ENCODE measurements at regions not wholly inside any gene's neighbourhood (a gene's known extent, or its start where the extent isn't known, plus 50 kb on each side); places are given as distances from the start of the nearest gene placed in this dataset.

DNA sequence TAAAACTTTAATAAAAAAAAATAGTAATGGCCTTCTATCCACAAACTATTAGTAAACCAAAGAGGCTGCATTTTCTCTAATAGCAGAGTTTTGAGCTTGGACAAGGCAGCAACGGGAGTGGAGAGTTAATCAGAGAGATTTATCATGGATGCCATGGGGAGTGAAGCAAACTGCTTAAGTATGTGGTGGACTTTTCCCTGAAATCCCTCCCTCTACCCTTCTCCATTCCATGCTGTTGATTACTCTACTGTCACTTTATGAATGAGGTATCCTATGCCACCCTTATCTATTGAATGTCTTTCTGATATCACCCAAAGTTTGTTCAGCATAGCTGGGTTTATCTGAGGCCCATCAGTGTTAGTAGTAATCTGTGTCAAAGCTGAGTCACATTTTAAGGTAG, 335.6 kb upstream of the TRAM1L1 start:
- in situ Hi-C loops (cut with MboI; ENCODE audit: low pct_unique_long_range_greater_than_20kb in 2 of 9, low sequenced_read_pairs in 9 of 9, unreplicated experiment in 9 of 9): no loop called here
- Histone ChIP-seq H3K4me3 (no peak overlapping the region), H3K27ac (no peak overlapping the region), H3K4me1 (replicated peaks in 1 of 2) (no peaks in the 10 kb centered on the region)
- ATAC-seq (replicated peaks in 6 of 8): peak in 1 of 8 experiments; percentile 52
- 0 to 67% (median 38%) methylated on average over 1 of the region's 1 CpG; no CpG with 5 or more reads in 3 of the 10 experiments for WGBS, 10 experiments

DNA sequence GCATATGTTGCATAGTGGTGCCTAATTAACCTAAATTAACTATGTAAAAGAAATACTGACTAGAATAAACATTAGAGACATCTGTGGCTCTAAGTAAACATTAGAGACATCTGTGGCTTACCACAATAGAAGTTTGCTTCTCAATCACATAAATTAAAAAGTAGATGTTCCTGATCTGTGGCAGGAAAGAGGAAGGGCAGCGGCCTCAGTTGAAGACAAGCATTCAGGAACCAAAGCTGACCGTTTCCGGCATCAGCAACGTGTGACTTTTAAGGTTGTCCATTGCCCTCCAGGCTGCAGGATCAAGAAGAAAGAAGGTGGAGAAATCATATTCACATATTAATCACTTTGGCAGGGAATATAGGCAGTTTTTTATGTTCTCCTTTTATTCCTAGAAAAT, 336.3 kb upstream of the TRAM1L1 start:
- no peak for ATAC-seq (replicated peaks in 6 of 8)
- no peaks in the 10 kb centered on the region for H3K4me1 ChIP-seq (replicated peaks in 1 of 2)
- 9 to 100% (median 71%) methylated on average over 1 to 4 of the region's 4 CpGs for WGBS, 10 experiments
- no peak overlapping the region for H3K27ac ChIP-seq
- H3K4me3 ChIP-seq: no peak overlapping the region
- in situ Hi-C loops (cut with MboI; ENCODE audit: low pct_unique_long_range_greater_than_20kb in 2 of 9, low sequenced_read_pairs in 9 of 9, unreplicated experiment in 9 of 9): no loop called here

DNA sequence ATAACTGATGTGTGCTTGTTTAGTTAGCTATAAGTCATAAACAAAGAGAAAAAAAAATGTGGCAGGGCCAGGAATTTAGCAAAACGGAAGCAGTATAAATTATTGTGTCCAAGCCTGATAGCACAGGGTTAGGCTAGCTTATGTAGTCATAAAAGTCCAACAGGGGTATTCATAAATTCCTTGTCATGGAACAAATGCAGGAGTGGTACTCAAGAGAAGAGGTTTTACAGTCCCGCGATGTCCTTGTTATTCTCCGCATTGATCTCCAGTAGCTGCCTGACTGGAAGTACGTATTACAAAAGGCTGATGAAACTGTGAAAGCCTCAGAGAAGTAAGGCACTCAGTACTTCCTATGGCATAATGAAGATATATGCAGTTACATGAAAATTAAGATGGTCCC, 336.9 kb upstream of the TRAM1L1 start:
- in situ Hi-C loops (cut with MboI; ENCODE audit: low pct_unique_long_range_greater_than_20kb in 2 of 9, low sequenced_read_pairs in 9 of 9, unreplicated experiment in 9 of 9): no loop called here
- 37 to 100% (median 85%) methylated on average over 2 to 5 of the region's 5 CpGs; no CpG with 5 or more reads in 1 of the 10 experiments for WGBS, 10 experiments
- no peaks in the 10 kb centered on the region for H3K4me1 ChIP-seq (replicated peaks in 1 of 2)

DNA sequence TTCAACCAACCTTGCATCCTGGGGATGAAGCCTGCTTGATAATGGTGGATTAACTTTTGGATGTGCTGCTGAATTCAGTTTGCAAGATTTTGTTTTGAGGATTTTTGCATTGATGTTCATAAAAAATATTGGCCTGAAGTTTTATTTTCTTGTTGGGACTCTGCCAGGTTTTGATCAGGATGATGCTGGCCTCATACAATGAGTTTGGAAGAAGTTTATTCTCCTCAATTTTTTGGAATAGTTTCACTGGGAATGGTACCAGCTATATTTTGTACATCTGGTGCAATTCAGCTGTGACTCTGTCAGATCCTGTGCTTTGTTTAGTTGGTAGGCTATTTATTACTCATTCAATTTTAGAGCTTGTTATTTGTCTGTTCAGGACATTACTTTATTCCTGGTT, 340.3 kb upstream of the TRAM1L1 start:
- in situ Hi-C loops (cut with MboI; ENCODE audit: low pct_unique_long_range_greater_than_20kb in 2 of 9, low sequenced_read_pairs in 9 of 9, unreplicated experiment in 9 of 9): no loop called here
- no peak for ATAC-seq (replicated peaks in 6 of 8)
- H3K4me1 ChIP-seq (replicated peaks in 1 of 2): no peaks in the 10 kb centered on the region
- no peak overlapping the region for H3K27ac ChIP-seq
- H3K4me3 ChIP-seq: no peak overlapping the region

More for the DNA sequence above, 336.9 kb upstream of the TRAM1L1 start:
- no peak overlapping the region for H3K4me3 ChIP-seq
- no peak overlapping the region for H3K27ac ChIP-seq
- no peak for ATAC-seq (replicated peaks in 6 of 8)

DNA sequence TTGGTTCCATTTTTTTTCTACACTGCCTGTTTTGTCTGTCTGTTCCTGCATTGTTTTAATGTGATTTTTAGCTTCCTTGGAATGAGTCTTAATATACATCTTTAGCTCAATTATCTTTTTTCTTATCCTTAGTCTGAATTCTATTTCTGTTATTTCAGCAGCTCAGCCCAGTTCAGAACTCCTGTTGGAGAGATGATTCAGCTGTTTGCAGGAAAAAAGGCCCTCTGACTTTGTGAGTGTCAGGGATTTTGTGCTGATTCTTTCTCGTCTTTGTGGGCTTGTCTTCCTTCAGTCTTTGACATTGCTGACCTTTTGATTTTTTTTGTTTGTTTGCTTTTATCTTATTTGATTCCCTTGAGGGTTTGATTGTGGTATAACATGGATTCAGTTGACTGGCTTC, 343.2 kb upstream of the TRAM1L1 start:
- no peak for ATAC-seq (replicated peaks in 6 of 8)
- Histone ChIP-seq H3K4me3 (no peak overlapping the region), H3K4me1 (replicated peaks in 1 of 2) (no peaks in the 10 kb centered on the region), H3K27ac (no peak overlapping the region)
- in situ Hi-C loops (cut with MboI; ENCODE audit: low pct_unique_long_range_greater_than_20kb in 2 of 9, low sequenced_read_pairs in 9 of 9, unreplicated experiment in 9 of 9): no loop called here
- 0 to 100% (median 80%) methylated on average over 1 of the region's 1 CpG; no CpG with 5 or more reads in 1 of the 10 experiments for WGBS, 10 experiments

DNA sequence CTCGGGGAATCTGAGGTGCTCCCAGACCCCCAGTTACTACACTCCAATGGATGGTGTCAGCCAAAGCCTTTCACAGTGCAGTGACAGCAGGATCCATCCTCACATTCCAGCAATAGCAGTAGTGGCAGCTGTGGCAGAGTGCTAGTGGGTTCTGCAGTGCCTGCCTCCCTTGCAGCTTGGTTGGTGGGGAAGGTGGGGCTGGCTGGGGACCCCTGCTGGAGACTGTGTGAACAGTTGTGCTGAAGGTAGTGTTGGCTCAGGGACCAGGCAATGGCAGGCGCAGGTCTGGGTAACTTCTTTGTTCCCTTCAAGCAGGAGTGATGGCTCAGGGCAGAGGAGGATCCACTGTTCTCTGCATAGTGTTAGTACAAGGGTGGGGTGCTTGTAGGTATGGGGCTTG, 343.7 kb upstream of the TRAM1L1 start:
- no peak overlapping the region for H3K4me3 ChIP-seq

DNA sequence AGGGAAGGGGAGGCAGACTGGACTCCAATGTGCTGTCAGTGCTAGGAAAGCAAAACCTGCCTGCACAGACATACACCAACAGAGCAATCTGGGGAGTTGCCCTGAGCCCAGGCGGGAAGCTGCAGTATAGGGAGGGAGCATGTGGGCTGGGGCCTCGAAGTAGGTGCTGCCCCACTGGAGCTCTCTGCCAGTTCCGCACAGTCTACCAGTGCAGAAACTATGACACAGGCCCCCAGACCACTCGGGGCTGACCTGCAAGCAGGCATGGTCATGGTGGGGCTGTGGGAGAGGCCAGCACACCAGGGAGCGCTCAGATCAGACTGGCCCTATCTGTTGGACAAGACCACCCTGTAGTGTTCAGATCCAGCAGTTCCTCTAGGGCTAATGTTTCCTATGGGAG, 344.1 kb upstream of the TRAM1L1 start:
- 33 to 92% (median 83%) methylated on average over 2 of the region's 5 CpGs; no CpG with 5 or more reads in 7 of the 10 experiments for WGBS, 10 experiments
- ATAC-seq (replicated peaks in 6 of 8): no peak
- no peak overlapping the region for H3K27ac ChIP-seq
- H3K4me3 ChIP-seq: no peak overlapping the region
- in situ Hi-C loops (cut with MboI; ENCODE audit: low pct_unique_long_range_greater_than_20kb in 2 of 9, low sequenced_read_pairs in 9 of 9, unreplicated experiment in 9 of 9): no loop called here
- no peaks in the 10 kb centered on the region for H3K4me1 ChIP-seq (replicated peaks in 1 of 2)

More for the DNA sequence above, 343.7 kb upstream of the TRAM1L1 start:
- 0 to 100% (median 84%) methylated on average over 1 of the region's 2 CpGs; no CpG with 5 or more reads in 4 of the 10 experiments for WGBS, 10 experiments
- ATAC-seq (replicated peaks in 6 of 8): no peak
- Histone ChIP-seq H3K27ac (no peak overlapping the region), H3K4me1 (replicated peaks in 1 of 2) (no peaks in the 10 kb centered on the region)
- in situ Hi-C loops (cut with MboI; ENCODE audit: low pct_unique_long_range_greater_than_20kb in 2 of 9, low sequenced_read_pairs in 9 of 9, unreplicated experiment in 9 of 9): no loop called here

DNA sequence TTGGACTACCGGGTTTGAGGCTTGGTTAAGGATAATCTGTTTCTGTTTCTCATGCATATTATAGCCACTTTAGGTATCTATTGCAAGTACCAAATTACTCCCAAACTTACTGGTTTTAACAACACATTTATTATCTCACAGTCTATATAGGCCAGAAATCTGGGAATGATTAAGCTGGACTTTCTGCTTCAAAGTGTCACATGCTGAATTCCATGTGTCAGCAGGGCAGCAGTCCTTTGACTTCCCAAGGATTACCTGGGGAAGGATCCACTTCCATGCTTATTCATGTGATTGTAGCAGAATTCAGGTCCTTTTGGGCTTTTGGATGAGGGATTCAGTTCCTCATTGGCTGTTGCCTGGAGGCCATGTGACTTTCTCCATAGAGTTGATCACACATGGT, 349.0 kb upstream of the TRAM1L1 start:
- ATAC-seq (replicated peaks in 6 of 8): no peak
- Histone ChIP-seq H3K4me1 (replicated peaks in 1 of 2) (no peaks in the 10 kb centered on the region), H3K4me3 (no peak overlapping the region), H3K27ac (no peak overlapping the region)
- in situ Hi-C loops (cut with MboI; ENCODE audit: low pct_unique_long_range_greater_than_20kb in 2 of 9, low sequenced_read_pairs in 9 of 9, unreplicated experiment in 9 of 9): no loop called here
- WGBS, 10 experiments: 0 to 100% (median 94%) methylated on average over 1 of the region's 1 CpG; no CpG with 5 or more reads in 1 of the 10 experiments

DNA sequence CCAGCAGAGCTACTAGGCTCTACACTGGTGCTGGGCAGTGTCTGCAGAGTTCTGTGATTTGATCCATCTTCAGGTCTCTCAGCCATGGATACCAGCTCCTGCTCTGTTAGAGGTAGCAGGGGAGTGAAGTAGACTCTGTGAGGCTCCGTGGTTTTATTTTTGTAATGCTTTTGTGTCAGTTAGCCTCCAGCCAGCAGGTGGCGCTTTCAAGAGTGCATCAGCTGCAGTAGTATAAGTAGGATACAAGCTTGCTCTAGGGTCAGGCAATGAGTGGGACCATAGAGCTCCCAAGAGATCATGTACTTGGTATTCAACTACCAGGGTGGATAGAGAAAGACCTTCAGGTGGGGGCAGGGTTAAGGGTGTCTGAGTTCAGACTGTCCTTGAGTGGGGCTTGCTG, 362.5 kb upstream of the TRAM1L1 start:
- no peaks in the 10 kb centered on the region for H3K4me1 ChIP-seq (replicated peaks in 1 of 2)
- H3K4me3 ChIP-seq: no peak overlapping the region
- in situ Hi-C loops (cut with MboI; ENCODE audit: low pct_unique_long_range_greater_than_20kb in 2 of 9, low sequenced_read_pairs in 9 of 9, unreplicated experiment in 9 of 9): no loop called here
- H3K27ac ChIP-seq: no peak overlapping the region
- 17 to 100% (median 80%) methylated on average over 1 to 2 of the region's 2 CpGs; no CpG with 5 or more reads in 4 of the 10 experiments for WGBS, 10 experiments
- ATAC-seq (replicated peaks in 6 of 8): no peak

DNA sequence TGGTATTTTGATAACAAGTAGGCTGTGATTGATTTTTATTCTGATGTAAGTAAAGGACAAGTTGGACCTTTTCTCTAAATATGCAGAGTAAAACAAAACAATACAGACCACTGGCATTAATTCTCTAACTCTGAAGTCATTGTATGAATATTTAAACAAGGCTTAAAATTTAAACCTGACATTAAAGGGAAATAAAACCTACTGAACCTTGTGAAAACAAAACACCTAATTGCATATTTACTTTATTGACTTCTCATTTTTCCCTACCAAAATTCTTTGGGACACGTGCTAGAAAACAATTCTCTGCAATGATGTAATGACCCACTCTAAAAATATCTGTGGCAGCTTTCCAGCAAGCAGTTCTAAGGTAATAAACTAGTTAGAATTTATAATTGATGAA, 369.7 kb upstream of the TRAM1L1 start:
- Histone ChIP-seq H3K4me1 (replicated peaks in 1 of 2) (no peaks in the 10 kb centered on the region), H3K4me3 (no peak overlapping the region), H3K27ac (no peak overlapping the region)
- 0 to 93% (median 50%) methylated on average over 1 of the region's 1 CpG; no CpG with 5 or more reads in 3 of the 10 experiments for WGBS, 10 experiments
- in situ Hi-C loops (cut with MboI; ENCODE audit: low pct_unique_long_range_greater_than_20kb in 2 of 9, low sequenced_read_pairs in 9 of 9, unreplicated experiment in 9 of 9): no loop called here
- no peak for ATAC-seq (replicated peaks in 6 of 8)

DNA sequence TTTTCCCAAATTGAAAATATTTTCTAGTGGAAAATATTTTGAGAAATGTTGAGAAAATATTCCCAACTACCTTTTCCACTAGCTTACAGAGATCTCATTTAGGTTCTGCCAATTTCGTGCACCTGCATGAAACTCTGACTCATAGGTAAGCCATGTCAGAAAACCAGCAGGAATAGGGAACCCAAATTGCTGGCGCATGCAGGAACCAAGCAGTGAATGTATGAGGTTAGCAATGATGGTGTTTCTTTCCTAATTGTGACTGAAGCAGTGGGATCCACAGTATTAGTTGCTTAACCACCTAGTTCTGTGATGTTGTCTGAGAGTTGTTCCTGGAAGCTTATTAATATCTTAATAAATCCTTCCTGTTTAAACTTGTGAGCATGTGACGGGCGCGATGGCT, 381.0 kb upstream of the TRAM1L1 start:
- in situ Hi-C loops (cut with MboI; ENCODE audit: low pct_unique_long_range_greater_than_20kb in 2 of 9, low sequenced_read_pairs in 9 of 9, unreplicated experiment in 9 of 9): no loop called here
- Histone ChIP-seq H3K4me1 (replicated peaks in 1 of 2) (peaks cover 0 to 6% of the 10 kb centered on the region in 2 donors), H3K27ac (no peak overlapping the region), H3K4me3 (no peak overlapping the region)
- 47 to 100% (median 93%) methylated on average over 2 to 5 of the region's 5 CpGs; no CpG with 5 or more reads in 3 of the 10 experiments for WGBS, 10 experiments
- ATAC-seq (replicated peaks in 6 of 8): no peak

DNA sequence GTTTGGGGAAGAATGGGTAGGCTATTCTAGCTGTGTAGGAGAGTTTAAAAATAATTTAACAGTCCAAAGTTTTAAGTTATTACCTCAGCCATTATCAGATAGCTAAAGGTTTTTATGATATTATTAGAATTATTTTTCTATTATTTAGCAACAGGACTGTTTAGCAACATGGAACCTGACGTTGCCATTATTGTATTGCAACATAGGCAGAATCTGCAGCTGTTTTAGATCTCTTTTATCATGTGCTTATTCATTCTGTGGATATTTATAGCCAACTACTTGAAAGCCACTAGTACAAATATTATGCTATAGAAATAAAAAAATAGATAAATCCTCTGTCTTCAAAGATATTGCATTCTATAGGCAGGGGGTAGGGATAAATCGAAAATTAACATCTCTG, 382.0 kb upstream of the TRAM1L1 start:
- no peak for ATAC-seq (replicated peaks in 6 of 8)
- in situ Hi-C loops (cut with MboI; ENCODE audit: low pct_unique_long_range_greater_than_20kb in 2 of 9, low sequenced_read_pairs in 9 of 9, unreplicated experiment in 9 of 9): no loop called here
- H3K4me1 ChIP-seq (replicated peaks in 1 of 2): peaks cover 0 to 6% of the 10 kb centered on the region in 2 donors
- no peak overlapping the region for H3K4me3 ChIP-seq
- WGBS, 10 experiments: 0 to 100% (median 62%) methylated on average over 1 to 2 of the region's 2 CpGs; no CpG with 5 or more reads in 1 of the 10 experiments
- H3K27ac ChIP-seq: no peak overlapping the region

DNA sequence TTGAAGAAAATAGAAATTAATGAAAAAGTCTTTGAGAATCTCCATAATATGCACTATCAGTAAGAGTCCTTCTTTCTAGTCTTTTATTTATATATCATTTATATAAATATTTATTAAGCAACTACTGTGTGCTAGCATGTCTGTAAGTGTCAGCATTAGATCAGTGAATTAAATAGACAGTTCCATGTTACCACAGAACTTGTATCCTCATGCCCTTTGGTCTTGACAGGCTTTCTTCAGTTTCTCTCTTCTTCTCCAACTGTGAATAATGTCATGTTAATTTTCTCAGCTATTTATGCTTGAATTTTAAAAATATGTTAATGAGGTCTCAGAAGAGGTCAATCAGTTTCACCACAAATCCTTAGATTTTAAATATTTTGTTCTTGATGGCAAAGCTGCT, 389.6 kb upstream of the TRAM1L1 start:
- in situ Hi-C loops (cut with MboI; ENCODE audit: low pct_unique_long_range_greater_than_20kb in 2 of 9, low sequenced_read_pairs in 9 of 9, unreplicated experiment in 9 of 9): no loop called here
- peak in 1 of 8 experiments; percentile 42 for ATAC-seq (replicated peaks in 6 of 8)
- Histone ChIP-seq H3K4me1 (replicated peaks in 1 of 2) (no peaks in the 10 kb centered on the region), H3K27ac (no peak overlapping the region), H3K4me3 (no peak overlapping the region)

DNA sequence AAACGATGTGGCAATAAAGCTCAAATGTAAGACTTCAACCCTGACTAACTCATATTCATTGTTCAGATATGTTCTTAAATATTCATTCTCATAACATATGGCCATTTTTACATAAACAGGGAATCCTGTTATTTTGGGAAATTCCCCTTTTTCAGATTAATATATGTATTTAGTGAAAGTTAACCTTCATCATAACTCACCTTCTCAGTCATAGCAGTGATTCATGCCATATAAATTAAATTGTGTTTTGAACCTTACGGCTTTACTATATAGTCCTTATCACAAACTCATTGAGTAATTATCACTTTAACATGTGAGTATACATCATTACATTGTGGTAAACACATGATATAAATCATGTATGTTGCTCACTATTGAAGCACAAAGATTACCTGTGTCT, 392.5 kb upstream of the TRAM1L1 start:
- no peak overlapping the region for H3K4me3 ChIP-seq
- no peak for ATAC-seq (replicated peaks in 6 of 8)
- WGBS, 10 experiments: 18 to 100% (median 83%) methylated on average over 1 to 2 of the region's 2 CpGs
- in situ Hi-C loops (cut with MboI; ENCODE audit: low pct_unique_long_range_greater_than_20kb in 2 of 9, low sequenced_read_pairs in 9 of 9, unreplicated experiment in 9 of 9): no loop called here
- no peaks in the 10 kb centered on the region for H3K4me1 ChIP-seq (replicated peaks in 1 of 2)
- no peak overlapping the region for H3K27ac ChIP-seq

DNA sequence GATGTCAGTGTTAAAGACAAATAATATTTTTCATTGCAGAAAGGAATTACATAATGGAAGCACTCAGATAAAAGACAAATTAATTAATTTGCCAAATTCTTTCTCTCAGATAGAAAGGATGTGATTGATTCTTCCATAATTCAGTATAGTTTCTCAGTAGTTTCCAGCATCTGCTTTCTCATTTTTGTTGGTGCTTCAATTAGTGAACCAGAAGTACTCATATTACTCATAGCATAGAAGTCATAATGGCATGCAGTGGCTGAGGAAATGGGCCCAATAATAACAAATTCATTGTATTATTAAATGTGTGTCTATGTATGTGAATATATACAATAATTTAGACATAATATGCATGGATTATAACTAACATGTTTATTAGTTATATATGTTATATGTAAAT, 393.3 kb upstream of the TRAM1L1 start:
- in situ Hi-C loops (cut with MboI; ENCODE audit: low pct_unique_long_range_greater_than_20kb in 2 of 9, low sequenced_read_pairs in 9 of 9, unreplicated experiment in 9 of 9): no loop called here
- no peak overlapping the region for H3K4me3 ChIP-seq
- no peaks in the 10 kb centered on the region for H3K4me1 ChIP-seq (replicated peaks in 1 of 2)
- no peak overlapping the region for H3K27ac ChIP-seq
- ATAC-seq (replicated peaks in 6 of 8): no peak
